H1 (cell line): ENCODE measurements at regions not wholly inside any gene's neighbourhood (a gene's known extent, or its start where the extent isn't known, plus 50 kb on each side); places are given as distances from the start of the nearest gene placed in this dataset.

ENCODE experiments used
- ASH2L ChIP-seq: fragments of 200-600, 300-600 bp; sonication (generic); IDR thresholded peaks from one replicate; pipeline ENCODE4 v1.7.1; 2017; ENCODE audit warnings: low read length
- POLR2A ChIP-seq, 2 experiments: IDR thresholded peaks; 1 replicate in 1 of 2; 2 replicates in 1 of 2; pipeline ENCODE4 v1.6.1; 2011; ENCODE audit warnings: low read depth in 2 of 2, low read length in 2 of 2, mild to moderate bottlenecking in 2 of 2; ENCODE audit errors: control extremely low read depth in 1 of 2
- TF ChIP-seq, protein P1 (sequence below), 3 experiments: IDR thresholded peaks; 1 replicate in 2 of 3; 2 replicates in 1 of 3; pipeline versions ENCODE4 v1.5.1 to v1.6.1; 2011; ENCODE audit warnings: low read length in 3 of 3, mild to moderate bottlenecking in 3 of 3, inconsistent platforms in 2 of 3, low read depth in 1 of 3, moderate library complexity in 1 of 3; ENCODE audit not compliant: insufficient read depth in 1 of 3; ENCODE audit errors: control extremely low read depth in 1 of 3

DNA sequence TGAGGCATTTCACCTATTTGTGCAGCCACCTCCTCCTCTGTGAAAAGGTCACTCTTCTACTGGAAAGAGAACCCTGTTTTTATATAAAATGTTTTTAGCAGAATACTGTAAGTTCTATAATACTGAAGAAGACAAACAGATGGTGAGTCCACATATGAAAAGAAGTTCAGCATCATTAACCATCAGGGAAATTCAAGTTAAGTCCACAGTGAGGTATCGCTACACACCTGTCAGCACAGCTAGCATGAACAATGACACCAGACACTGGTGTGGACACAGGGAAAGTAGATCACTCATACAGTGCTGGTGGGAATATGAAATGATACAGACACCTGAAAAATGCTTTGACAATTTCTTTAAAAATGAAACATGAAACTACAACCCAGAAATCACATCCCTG is 133.0 kb downstream of the MAD2L1 start (continued):
- TF ChIP-seq ASH2L (no peak), POLR2A (IDR thresholded peaks at IDR 0.05; ENCODE audit: control extremely low read depth in 1 of 2, low read depth in 2 of 2, low read length in 2 of 2) (no peak)
- TF ChIP-seq, protein P1, sequence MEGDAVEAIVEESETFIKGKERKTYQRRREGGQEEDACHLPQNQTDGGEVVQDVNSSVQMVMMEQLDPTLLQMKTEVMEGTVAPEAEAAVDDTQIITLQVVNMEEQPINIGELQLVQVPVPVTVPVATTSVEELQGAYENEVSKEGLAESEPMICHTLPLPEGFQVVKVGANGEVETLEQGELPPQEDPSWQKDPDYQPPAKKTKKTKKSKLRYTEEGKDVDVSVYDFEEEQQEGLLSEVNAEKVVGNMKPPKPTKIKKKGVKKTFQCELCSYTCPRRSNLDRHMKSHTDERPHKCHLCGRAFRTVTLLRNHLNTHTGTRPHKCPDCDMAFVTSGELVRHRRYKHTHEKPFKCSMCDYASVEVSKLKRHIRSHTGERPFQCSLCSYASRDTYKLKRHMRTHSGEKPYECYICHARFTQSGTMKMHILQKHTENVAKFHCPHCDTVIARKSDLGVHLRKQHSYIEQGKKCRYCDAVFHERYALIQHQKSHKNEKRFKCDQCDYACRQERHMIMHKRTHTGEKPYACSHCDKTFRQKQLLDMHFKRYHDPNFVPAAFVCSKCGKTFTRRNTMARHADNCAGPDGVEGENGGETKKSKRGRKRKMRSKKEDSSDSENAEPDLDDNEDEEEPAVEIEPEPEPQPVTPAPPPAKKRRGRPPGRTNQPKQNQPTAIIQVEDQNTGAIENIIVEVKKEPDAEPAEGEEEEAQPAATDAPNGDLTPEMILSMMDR (IDR thresholded peaks at IDR 0.05; ENCODE audit: control extremely low read depth in 1 of 3, insufficient read depth in 1 of 3, low read depth in 1 of 3, low read length in 3 of 3) = no peak
- TF ChIP-seq, all 59 proteins: peak for 0
